ENCODE measurements at regions not wholly inside any gene's neighbourhood (a gene's known extent, or its start where the extent isn't known, plus 50 kb on each side); places are given as distances from the start of the nearest gene placed in this dataset.
A peak's percentile ranks its signal among the peaks of the same experiment; 100 is the strongest.

DNA sequence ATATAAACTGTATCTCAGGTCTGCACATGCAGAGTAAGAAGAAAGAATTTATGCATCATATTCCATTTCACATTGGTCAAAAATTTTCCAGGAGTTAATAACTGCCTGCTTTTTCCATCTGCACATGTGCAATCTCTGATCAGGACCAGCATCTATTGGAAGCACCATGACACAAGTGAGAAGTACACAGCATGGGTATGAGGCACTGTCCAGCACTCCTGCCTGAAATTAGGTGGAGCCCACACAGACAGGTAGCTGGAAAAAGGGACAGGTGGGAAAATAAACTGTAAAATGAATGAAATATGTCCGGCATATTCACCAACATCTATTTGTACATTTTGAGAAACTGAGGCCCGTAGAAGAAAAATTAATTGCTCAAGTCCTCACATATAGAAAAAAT lies 609.2 kb upstream of the NXPH2 start:
- no peak for DNase-seq

DNA sequence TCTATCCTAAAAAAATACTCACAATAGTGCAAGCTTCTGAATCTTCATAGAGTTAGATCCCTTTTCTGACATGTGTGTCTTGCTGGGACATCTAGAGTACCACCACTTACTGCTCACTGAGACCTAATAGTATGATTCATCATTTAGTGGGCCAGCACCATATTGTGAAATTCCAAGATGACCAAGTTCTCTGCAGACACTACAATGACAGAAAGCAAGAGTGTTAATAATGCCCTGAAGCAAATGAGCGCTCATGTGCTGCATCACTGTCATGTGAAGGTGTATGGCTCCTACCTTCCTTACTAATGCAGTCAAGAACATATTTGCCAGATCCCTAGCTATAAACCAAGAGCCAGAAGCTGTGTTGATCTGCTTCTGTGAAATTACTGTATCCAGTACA lies 606.2 kb upstream of the NXPH2 start:
- no peak for DNase-seq

DNA sequence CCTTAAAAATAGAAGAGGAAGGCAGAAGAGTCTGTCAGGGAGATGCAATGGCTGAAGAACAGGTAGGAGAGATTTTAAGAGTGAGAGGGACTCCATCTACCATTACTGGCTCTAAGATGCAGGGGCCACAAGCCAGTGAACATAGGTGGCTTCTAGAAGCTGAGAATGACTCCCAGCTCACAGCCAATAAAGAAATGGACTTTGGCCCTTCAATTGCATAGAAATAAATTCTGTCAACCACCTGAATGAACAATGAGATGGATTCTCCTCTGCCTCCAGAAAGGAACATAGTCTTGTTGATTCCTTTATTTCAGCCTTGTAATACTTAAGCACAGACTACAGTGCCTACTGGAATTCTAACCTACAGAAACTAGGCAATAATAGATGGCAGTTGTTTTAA lies 603.3 kb upstream of the NXPH2 start:
- DNase-seq = no peak

DNA sequence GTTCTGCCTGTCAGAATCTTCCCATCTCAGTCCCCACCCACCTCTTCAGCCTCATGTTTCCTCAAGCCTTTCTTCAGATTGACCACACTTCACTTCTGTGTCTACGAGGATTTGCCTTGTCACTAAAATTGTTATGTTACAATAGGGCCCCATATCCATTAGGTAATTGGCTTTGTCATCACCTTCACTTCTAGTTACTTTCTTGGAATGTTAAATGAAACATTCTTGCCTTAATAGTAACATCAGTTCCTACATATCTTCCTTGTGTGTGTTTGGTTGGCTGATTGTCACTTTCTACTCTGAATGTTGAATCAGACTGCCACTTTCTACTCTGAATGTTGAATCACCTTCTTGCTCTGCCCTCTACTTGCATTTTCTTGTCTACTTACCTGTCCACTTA lies 599.9 kb upstream of the NXPH2 start:
- DNase-seq = no peak

DNA sequence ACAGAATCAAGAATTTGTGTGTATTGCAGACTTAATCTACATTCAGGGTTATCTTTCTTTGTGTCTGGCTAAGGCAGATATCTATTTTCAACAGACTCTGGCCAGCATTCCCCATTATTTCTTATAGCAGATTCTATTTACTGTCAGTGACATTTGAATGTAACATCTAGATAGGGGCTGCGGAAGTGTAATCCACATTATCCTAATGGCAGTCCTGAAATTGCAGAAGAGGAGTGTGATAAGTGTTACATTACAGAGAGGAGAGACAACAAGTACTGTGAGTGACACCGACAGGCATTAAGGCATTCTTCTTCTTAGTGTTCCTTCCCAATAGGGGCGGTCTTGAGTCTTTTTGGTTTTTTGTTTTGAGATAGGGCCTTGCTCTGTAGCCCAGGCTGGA lies 598.2 kb upstream of the NXPH2 start:
- no peak for DNase-seq

DNA sequence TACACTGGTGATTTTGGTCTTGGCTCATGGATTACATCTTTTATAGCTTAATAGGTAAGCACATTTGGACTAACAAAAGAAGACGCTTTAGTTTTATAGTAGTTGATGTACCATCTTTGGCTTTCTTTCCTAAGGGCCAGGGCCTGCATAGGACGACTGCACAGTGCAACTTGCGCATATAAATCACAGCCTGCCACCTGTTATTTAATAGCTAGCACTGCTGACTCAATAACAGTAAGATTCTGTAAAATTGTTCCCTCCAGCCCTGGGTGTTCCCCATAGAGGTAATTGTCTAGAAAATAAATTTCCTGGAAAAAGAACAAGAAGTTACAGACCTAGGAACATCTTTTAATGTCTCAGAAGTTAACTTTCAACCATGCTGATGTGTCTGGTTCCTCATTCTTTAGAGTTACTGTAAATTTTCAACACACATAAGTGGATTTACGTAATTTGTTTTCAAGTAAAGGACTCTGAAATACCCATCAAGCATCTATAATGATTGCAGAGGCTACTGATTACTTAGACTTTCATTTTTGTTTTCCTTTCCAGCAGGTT lies 594.2 kb upstream of the NXPH2 start:
- no peak for DNase-seq

DNA sequence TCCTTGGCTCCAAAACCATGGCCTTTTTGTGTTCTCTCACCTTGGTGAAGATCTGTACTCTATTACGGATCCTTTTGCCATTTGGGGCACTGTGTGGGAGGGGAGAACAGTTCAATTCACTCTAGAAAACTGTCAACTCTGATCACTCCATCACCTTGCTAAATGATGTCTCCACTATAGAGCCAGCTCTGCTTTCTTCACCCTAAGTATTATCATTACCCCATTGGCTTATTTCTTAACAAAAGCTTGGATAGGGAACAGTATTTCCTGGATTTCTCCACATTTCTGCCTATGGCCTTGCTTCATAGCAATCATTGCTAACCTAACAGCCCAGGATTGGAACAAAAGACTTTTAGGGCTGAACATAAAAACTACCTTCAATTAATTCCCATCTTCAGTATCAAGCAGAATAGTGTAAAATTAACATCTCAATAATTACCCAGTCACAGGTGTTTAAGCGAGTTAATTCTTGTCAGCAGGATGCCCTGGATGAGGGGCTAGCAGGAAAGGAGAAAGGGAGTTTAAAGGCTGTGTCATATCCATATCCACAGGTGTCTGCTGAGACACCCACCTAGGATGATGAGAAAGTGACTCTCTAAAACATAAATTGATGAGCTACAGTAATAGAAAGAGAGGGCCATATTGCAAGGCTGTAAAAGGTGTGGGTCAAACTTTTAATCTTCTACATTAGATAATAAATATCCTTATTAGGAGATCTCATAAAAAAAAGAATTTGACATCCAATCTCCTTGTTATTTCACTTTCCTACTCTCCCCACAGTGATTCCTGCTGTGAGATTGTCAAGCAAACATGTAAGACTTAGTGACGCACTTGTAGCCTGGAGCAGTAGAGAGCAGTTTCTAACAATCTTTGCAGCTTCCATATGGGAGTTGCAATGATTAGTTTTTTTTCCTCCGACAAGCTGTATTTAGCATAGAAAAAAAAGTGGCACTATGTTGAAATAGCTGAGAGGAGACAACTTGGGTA lies 589.5 kb upstream of the NXPH2 start:
- DNase-seq = no peak

DNA sequence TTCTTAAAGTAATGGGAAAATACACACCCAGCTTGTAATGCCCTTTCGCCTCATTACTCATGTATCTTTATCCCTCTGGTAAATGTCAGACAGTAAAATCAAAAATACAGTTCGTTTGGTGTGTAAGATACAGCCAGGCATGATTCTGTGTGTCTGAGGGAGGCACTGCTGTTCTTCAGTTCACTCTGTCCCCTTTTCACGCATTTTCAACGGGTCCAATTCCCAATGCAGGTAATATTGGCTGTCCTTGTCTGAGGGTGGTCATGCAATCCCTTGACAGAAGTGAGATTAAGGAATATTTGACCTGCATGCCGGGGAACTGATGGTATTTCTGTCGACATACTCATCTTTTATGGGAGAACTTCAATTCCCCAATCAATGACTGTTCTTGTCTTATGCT lies 587.2 kb upstream of the NXPH2 start:
- no peak for DNase-seq

DNA sequence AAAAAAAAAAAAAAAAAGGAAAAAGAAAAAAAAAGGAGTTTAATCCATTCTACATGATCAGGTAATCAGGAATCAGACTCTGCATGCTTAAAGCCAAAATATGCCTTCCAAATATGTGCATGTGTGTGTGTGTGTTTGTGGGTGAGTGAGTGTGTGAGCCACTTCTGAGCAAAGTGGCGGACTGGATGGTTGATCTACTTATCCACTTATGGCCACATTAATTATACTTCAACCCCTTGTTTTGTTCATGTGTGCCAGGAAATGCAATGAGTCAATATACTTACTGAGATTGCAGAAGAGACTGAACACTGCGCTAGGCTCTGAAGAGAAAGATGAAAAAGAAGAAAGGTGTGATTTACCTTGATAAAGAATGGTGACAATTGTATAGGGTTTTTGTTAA lies 586.5 kb upstream of the NXPH2 start:
- peak; percentile 24 for DNase-seq

DNA sequence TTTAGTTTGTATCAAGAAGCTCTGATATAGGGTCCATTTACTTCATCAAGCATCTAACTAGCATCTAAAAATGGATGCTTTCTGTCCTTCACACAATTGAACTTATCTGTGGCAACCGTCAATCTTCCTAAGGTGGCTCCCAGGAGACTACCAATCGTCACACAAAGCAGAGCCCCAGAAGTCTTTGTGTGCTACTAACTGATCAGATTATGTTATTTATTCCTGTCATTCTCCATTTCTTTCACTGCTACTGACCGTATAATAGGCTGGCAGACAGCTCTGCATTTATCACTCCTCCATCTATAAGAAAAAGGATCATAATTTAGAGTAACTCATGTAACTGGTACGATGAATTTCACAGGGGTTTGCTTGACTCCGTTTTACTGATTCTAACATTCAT lies 585.0 kb upstream of the NXPH2 start:
- no peak for DNase-seq

DNA sequence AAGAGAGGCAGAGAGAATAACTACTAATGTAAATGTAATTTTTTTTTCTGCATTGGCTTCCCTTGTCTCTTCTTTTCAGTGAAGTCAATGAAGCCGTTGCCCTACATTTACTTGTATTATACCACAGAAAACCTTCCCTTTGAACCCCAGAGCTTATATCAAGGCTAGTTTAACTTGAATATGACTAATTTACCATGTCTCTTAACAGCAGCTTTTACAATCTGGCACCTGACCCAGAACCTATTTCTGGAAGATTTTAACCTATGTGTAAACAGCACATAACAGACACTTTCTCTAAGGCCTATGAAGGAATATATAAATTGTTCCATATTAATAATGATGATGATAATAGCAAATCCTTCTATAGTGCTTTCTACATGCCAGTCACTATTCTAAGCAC lies 580.5 kb upstream of the NXPH2 start:
- no peak for DNase-seq

DNA sequence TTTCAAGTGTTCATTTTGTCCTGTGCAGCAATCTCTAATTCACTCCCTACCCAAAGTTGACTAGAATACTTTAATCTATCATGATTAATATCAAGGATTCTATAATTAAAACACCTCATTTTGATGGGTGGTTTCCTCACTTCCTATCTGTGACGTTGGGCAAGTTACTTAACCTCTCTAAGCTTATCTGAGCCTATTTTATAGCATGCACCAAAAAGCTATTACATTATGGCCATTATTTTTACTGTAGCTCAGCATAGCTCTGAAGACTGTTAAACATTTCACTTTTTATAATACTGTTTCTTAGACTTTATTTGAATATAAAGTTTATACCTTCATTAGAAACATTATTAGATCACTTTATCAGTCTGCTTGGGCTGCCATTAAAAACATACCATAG lies 579.6 kb upstream of the NXPH2 start:
- DNase-seq = no peak

DNA sequence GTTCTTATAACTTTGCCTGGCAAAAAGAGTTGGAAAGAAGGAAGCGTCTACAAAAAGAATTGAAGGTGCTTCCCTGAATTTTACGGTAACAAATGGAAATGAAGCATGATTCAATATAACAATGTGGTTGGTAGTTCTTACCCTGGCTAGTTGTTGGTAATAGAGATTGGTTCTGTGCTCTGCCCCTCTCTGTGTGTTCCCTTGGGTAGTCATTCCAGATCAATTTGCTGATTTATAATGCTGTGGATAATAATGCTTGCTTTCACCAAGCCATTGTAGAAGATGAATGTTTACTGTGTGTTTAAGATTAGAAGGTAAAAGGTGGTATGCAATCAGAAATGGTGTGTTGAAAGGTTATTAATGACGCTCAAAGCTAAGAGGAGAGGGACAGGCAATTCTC lies 577.8 kb upstream of the NXPH2 start:
- no peak for DNase-seq

DNA sequence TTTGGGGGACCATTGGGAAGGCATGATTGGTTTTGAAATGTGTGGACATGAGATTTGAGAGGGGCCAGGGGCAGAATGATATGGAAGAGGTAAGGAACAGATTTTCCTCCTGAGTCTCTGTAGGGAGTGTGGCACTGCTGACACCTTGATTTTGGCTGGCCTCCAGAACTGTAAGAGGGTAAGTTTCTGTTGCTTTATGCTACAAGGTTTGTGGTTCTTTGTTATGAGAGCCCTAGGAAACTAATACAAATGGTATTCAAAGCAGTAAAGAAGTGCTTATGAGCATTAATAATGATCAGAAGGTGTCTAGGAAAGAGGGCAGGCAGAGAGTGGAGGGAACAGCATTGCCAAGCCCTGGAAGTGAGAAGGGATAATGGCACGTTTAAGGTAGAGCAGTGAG lies 574.3 kb upstream of the NXPH2 start:
- no peak for DNase-seq

DNA sequence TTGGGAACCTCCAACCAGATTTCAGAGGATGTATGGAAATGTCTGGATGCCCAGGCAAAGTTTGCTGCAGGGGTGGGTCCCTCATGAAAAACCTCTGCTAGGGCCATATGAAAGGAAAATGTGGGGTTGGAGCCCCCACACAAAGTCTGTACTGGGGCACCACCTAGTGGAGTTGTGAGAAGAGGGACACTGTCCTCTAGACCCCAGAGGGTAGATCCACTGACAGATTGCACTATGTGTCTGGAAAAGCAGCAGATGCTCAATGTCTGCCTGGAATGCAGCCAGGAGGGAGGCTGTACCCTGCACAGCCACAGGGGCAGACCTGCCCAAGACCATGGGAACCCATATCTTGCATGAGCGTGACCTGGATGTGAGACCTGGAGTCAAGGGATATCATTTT lies 573.7 kb upstream of the NXPH2 start:
- no peak for DNase-seq

DNA sequence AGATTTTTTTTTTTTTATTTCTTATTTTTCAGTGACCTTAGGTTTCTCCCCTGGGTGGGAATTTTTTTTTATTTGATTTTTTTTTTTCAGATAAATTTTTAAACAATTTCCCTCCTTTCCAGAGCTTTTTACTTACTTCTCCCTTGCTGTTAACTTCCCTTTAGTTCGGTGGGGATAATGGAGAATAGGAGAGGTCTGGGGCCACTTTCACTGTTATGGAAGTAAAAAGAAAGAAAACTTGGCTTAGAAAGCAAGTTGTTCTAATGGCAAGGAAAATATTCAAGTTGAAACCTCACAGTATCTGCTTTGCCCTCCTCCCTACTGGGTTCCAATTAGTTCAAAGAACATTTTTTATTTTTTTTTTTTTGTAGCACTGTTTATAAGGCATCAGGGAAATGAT lies 537.1 kb upstream of the NXPH2 start:
- no peak for DNase-seq

DNA sequence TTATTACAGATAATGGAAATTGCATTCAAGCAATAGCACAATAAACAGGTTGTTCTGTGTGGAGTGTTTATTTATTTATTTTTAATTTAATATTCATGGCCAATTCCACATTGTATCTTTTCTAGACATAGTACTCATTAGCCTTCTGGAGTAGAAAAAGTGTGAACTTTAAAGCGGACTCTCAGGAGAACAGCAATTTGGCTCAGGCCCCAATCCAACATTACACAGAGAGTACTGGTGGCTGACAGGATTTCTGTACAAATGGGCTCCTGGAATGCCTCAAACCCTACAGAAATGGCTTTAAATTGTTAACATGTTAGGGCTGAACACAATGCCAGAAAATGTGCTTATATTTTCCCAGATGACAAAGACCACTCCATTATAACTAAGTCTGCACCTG lies 533.9 kb upstream of the NXPH2 start:
- no peak for DNase-seq

DNA sequence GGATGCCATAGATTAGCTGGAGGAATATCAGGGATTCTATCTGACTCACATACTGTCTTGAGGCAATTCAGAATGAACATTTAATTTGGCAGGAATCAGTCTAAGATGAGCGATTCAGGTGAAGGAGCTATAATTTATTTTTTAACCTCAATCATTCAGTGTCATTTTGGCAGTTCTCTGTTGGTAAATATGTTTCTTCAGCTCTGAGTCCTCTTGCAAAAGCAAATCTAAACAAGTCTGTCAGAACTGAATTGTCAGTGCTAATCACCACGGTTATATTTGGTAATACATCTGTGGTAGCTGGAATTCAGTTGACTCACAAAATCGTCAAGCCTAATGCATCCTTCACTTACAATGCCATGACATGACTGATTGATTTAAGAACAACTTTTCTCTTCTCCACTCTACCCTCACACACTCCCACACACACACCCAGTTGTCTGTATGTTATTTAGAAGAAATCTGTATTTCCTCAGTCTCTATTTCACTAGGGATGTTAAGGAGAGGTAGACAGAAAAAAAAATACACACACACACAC lies 516.6 kb upstream of the NXPH2 start:
- no peak for DNase-seq

DNA sequence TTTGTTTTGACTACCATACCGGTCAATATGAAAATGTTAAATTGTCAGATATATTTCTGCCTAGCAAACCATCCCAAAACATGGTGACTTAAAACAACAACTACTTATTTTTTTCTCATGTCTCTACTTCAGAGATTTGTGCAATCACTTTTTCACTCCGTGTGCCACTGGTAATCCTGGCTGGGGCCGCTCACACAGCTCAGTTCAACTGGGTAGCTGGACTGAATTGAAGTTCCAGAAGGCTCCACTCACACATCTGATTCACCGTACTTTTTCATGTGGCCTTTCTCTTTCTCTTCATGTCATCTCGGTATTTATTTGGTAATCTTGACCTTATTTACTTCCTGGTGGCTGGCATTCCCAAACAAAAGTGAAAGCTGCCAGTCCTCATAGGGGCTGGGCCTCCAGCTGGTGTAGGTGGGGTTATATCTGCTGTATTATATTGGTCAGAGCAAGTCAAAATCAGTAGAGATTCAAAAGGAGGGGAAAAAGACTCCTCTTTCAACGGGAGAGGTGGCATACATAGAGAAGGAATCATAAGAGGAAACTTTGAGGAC lies 513.9 kb upstream of the NXPH2 start:
- DNase-seq = no peak

DNA sequence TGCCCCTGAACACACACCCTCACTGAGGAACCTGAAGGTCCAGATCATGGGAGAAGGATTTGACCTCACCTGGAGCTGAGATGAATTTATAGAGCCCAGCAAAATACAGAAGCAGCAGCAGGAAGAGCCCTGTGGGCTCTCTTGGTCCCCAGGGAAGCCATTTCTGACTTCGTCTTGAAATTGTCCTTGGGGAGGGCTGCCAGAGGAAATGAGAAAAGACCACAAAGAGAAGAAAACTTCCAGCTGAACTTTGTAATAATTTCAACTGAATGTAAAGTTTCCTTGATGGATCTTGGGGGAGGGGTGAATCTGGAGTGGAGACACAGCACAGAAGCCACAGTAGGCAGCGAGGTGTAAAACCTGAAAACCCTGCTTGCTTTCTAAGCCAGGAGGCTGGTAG lies 500.9 kb upstream of the NXPH2 start:
- no peak for DNase-seq

DNA sequence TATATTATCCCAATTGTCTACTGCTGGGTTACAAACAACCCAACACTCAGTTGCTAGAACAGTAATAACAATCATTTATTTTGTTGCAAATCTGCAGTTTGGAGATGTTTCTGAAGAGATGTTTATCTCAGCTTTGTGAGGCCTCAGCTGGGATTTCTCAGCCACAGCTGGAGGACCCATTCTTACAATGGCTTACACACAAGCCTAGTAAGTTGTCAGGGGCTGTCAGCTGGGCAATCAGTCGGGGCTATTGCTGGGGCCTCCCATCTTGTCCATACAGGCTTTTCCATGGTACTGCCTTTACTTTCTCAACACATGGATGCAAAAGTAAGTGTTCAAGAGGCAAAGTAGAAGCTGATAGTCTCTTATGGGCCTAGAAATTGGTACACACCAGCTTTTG lies 491.7 kb upstream of the NXPH2 start:
- no peak for DNase-seq

DNA sequence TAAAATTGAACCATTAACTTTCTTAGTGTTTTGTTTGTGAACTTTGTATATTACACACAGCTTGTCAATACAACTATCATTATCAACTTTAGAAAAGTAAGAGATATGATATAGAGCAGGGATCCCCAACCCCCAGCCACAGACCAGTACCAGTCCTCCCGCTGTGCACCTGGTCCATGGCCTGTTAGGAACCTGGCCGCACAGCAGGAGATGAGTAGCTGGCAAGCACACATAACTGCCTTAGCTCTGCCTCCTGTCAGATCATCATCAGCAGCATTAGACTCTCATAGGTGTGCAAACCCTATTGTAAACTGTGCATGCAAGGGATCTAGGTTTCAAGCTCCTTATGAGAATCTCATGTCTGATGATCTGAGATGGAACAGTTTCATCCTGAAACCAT lies 491.0 kb upstream of the NXPH2 start:
- DNase-seq = peak; percentile 0

DNA sequence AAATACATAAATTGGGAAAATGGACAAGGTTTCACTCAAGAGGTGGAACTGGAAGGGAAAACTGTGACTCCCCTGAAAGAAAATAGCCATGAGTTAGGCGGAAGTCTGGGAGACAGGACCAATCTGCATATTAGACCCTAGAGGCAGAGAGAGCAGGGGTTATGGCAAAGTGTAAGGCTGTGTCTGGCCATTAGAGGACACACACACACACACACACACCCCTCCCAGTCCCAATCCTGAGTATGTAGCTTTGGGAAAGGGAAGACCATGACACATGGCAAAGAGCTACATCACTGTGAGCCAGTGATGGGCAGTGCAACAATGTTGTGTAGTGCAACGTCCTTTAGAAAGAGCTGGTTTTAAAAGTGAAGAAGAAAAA lies 479.9 kb upstream of the NXPH2 start:
- DNase-seq = no peak

DNA sequence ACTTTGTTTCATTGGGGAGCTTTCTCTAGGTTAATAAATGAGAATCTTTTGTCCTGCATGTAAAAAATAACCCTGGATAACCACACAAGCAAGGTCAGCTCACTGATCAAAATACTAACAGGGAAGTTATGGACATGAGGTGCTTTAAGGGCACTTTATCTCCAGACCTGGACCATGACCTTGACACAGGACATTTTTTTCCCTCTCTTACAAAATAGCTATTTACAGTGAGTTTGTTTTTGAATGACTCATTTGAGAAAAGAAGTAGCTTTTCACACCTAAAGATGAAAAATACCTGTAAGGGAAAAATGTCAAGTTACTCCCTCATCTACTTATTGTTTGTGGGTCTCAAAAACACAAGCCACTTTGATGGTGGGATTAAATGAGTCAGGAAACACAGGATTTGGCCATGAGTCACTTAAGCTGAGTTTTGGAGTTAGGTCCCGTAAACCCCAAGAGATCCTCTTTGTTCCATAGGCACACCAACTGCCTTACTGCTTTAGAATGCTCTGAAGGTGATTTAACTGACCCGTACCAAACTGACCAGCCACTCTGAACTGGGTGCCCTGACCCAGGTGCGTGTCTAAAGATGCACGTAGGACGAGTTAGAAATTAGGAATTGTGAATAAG lies 479.3 kb upstream of the NXPH2 start:
- no peak for DNase-seq
